T follicular helper cell (primary cell): ENCODE measurements at regions not wholly inside any gene's neighbourhood (a gene's known extent, or its start where the extent isn't known, plus 50 kb on each side); places are given as distances from the start of the nearest gene placed in this dataset.
"Not testable (repeated sequence)": the region's sequence is repeated elsewhere in the genome, so short reads cannot be mapped to it uniquely, and the experiment has no call there.

ENCODE experiments used
- DNase-seq: peaks from one replicate; pipeline ENCODE4 v3.0.0-alpha.2; 2020; ENCODE audit warnings: low read depth

DNA sequence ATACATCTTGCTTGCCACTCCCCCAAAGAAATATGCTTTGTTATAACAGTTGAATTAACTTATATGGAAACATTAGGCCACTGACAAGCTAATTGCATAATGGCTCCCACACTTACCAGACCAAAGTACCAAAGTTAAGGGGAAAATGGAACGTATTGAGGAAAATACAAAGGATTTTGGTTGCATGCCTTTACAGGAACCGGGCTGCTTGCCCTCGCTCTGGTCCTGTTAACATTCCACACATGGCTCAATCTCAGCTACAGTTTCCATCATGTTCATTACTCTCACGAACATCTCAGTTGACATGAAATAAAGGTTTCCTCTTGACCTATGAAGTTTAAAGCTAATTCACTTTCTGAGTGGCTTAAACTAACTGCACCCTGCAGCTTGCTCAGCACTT is 220.7 kb upstream of the RXFP2 start:
- no peak for DNase-seq

DNA sequence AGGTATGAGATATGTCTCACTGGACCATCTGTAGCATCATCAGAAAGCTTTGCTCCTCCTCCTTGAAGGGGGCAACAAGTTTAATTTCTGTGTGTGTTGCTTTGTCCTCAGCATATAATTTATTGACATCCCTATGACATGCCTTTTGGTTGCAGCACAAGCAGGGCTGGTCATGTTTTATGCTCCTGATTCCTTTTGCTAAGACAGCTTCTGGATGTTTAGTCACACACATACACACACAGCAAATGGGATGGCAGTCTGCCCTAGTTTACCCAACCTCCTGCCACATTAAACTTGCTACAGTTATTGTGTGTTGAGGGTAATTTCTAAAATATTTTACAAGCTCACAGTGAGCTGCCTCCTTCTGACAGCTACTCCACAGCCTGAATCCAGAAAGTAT is 217.9 kb upstream of the RXFP2 start:
- DNase-seq: no peak

DNA sequence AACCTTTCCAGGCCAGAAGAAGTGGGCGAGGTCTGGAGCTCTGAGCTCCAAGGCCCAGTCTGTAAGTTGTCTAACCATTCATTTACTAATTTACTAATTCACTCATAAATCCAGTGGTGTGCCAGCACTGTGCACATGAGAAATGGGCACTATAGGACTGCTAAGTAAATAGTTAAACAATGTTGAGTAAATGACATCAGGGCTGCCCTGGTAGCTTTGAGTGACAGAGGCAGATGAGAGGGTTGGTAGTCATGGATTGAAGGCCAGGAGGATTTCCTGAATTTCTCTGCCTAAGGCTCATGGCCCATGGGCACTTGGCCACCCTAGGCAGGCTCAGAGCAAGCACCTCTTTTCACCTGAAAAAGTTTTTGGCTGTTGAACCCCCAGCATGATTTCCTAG is 216.9 kb upstream of the RXFP2 start:
- DNase-seq: no peak

DNA sequence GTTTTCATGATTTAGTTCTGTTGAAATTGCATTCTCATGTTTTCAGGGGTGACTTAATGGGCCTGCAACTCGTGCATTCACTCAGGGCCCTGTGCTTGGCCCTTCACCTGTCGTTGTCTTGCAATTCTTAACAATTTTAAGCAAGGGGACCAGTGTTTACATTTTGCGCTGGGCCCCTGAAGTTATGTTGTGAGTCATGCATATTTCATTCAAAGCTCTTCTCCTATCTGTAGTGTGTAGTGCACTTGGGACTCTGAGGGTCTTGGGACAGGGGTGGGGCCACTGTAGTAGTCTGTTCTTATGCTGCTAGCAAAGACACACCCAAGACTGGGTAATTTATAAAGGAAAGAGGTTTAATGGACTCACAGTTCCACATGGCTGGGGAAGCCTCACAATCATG is 211.2 kb upstream of the RXFP2 start:
- no peak for DNase-seq

DNA sequence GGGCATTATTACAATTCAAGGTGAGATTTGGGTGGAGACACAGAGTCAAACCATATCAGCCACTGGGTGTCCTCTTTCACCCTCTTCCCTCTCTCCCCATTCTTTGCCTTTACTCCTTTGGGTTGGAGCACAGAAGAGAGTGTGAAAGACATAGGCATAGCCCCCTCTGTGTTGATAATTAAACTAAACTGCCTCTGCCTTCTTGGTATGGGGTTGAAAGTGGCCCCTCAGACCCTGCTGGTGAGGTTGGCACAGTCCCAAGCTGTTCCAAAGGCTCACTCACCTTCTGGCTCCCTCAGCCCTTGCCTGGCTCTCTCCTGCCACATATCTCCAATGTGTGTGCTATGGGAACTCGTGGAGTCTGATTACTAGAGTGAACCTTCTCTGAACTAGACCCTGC is 210.6 kb upstream of the RXFP2 start:
- DNase-seq: no peak

DNA sequence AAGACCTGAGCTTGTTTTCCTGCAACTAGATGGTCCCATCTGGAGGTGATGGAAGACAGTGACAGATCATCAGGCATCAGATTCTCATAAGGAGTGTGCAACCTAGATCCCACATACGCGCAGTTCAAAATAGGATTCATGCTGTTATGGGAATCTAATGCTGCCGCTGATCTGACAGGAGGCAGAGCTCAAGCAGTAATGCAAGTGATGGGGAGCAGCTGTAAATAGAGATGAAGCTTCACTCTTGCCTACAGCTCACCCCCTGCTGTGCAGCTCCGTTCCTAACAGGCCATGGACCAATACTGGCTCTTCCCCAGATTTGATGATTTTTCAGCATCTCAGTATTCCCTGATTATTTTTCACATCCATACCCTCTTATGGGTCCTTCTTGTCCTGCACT is 208.4 kb upstream of the RXFP2 start:
- no peak for DNase-seq

DNA sequence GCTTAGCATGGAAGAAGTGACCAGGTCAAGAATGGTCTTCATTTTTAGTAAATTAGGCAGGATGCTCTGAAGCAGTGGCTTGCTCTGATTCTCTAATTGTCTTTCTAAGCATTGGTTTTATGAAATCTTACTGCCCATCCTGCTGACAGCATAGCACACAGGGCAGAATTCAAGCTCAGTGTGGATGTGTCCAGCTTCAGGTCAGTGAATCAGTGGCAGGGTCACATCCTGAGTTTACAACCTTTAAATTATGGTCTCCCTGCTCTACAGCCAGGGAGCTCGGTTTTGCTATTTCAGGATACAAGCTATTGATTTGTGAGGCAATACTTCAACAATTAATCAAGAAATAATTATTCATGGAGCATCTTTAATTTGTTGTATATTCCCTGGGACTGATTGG is 202.3 kb upstream of the RXFP2 start:
- DNase-seq: no peak

DNA sequence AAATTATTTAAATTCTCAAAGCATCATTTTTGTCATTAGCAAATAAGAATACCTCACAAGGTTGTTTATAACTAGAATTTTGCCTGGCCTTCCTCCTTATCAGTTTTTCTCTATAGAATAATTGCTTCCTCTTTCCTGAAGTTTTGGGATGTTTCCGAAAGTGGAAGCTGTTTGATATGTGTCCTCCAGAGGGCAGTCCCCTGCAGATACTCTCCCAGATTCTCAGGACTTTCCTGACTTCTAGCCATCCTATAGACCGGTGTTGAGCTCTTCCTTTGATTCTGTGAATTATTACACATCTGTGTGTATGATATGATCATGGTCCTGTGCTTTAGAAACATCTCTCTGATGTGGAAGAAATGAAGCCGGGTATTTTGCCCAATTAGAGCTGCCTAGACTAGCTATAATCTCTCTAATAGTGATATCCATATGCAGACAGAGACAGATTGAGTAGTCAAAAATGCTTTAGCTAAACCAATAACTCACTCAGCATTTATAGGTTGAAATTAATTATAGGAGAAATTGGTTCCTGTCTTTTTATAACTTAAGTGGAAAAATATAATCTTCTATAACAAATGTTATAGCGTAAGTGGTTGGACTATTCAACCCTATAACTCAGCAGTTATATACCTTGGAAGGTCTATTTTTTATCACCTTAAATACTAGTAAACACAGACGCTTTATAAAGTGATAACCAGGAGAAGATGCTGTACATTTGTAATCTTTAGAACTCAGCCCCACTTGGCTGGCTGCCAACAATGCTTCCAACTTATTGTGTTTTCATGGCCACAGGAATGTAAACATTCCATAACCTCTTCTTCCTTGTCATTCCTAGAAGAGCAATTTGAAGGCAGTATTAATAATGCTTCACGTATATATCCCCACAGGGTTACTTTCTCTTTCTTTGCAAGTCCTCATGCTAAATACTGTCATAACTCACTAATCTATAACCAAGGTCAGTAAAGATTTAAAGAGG is 201.0 kb upstream of the RXFP2 start:
- no peak for DNase-seq

DNA sequence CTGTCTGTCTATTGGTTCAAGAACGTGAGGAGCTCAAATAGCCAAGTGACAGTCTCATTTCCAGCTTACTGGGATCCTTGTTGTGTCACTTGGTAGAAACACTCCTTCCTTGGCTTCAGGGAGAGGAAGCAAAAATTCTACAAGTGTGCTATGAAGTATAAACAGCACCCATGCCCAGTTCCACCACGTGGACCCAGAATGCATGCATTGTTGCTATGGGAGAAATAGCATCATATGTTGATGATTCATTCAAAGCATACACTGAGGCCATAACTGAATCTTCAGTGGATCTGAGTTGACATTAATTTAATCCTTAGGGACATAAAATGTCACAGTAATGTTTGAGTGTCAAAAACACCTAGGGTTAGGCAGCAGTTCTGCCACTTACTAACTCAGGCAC is 199.0 kb upstream of the RXFP2 start:
- DNase-seq: no peak

DNA sequence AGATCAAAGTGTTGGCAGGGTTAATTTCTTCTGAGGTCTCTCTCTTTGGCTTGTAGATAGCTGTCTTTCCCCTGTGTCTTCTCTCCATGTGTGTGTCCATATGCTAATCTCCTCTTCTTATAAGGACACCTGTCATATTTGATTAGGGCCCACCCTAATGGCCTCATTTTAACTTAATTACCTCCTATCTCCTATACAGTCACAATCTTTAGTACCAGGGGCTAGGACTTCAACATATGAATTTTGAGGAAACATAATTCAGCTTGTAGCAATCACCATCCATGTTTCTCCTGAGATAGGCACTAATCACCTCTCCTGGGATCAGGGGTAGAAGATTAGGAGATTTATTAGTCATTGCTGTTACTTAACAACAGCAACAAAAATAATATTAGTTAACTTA is 196.1 kb upstream of the RXFP2 start:
- DNase-seq: no peak

DNA sequence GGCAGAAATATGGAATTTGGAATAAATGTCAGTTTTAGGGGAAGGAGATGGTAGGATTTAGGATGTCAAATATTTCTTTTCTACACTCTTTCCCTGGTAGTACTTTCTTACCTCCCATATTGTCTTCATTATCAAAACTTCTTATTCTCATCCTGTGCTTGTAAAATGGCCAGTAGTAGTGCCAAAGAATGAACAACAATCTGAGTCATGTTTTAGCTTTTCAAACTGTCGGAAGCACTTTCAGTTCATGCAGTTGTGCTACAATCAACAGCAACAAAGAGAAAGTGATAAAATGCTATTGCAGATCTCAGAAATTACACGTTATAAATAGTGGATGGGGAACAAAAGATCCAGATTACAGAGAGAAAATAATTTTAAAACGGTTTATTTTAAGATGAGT is 193.7 kb upstream of the RXFP2 start:
- DNase-seq: no peak

DNA sequence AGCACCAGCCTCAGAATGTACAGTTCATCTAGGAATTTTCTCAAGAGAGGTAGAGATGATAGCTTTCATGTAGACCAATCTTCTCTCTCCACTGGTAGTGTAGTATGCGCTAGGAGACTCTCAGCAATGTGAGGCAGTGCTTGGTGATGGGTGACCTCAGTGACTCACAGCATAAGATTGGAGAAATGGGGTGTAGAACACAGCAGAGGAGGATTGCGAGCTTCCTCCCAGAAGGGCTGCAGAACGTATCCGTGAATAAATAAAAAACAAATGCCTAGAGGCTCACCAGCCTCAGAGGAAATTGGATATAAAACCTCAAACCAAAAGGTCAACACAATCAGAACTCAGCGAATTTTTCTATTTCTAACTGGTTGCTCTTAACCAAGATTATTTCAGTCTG is 182.9 kb upstream of the RXFP2 start:
- DNase-seq: no peak

DNA sequence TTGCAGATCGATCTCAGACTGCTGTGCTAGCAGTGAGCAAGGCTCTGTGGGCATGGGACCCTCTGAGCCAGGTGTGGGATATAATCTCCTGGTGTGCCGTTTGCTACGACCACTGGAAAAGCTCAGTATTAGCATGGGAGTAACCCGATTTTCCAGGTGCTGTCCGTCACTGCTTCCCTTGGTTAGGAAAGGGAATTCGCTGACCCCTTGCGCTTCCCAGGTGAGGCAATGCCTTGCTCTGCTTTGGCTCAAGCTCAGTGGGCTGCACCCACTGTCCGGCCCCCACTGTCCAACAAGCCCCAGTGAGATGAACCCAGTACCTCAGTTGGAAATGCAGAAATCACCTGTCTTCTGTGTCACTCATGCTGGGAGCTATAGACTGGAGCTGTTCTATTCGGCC is 155.1 kb upstream of the RXFP2 start:
- DNase-seq: not testable (repeated sequence)

DNA sequence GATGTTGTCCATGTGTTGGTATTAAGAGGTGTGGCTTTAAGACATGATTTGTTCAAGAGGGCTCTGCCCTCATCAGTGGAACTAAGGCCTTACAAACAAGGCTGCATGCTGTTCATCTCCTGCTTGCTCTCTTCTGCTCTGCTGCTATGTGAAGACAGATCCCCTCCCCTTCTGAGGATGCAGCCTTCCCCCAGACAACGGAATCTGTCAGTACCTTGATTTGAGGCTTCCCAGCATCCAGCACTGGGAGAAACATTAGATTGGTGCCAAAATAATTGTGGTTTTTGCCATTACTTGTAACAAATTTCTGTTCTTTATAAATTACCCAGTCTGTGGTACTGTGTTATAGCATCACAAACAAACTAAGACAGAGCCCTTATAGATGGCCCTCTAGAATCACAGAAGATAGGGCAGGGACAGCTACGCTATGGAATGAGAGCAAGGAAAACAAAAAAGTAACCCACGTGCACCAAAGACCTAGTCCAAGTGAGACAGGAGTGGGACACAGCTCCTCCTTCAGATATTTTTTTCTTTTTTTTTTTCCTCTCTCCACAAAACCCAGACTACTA is 151.5 kb upstream of the RXFP2 start:
- no peak for DNase-seq

DNA sequence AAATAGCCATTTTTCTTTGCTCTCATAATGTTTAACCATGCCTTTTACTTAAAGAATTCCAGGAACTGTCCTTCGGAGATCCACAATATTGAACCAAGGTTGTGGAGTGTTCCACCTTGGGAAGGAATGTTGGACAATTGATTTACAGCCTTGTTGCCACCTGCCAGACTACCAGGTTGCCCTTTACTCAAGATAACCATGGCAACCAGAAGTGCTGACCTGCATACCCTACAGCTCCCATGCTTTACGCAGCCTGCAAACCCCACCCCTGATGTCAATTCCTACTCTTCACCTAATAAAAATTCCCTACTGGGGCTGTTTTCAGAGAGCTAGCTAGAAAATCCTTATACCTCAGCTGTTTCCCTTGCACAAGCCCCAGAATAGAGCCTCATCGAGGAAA is 151.0 kb upstream of the RXFP2 start:
- no peak for DNase-seq

DNA sequence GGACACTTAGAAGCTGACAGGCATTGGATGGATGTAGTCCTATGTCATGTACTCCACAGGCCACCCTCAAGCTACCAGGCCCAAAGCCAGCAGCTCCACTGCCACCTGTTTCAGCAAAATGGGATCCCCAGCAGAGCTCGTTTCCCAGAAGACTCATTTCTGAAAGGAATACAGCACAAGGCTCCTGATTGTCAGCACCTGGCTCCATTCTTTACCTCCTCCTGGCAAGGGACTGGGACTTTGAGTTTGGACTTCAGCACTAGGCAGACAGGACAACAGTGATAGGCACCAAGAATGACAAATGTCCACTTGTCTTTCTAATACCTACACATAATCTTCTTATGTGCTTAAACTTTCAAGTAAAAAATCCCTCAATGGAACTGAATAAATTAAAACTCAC is 150.4 kb upstream of the RXFP2 start:
- no peak for DNase-seq

DNA sequence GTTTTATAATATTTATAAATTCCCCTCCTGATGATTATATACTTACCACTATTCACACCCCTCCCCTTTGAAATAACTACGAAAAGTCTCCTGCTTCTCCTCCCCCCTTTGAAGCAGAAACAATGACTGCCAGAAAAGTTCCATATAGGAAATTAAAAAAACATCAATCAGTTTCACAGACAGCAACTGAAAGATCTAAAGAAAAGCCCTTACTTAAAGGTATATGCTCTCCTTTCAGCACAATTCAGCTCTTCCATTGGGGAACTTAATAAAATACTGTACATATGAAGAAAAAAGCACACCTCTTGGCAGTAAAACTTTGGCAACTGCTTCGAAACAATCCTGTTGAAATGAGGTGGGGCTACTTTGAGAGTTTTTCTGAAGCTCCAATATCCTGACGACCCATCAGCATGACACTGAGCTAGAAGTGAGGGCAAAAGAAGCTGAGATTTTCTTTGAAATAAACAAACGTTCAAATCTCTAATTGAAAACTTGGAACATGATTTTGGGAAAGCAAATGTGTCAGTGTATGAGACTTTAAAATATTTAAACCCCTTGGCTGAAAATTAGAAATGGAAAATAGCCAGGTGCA is 147.6 kb upstream of the RXFP2 start:
- DNase-seq: no peak

DNA sequence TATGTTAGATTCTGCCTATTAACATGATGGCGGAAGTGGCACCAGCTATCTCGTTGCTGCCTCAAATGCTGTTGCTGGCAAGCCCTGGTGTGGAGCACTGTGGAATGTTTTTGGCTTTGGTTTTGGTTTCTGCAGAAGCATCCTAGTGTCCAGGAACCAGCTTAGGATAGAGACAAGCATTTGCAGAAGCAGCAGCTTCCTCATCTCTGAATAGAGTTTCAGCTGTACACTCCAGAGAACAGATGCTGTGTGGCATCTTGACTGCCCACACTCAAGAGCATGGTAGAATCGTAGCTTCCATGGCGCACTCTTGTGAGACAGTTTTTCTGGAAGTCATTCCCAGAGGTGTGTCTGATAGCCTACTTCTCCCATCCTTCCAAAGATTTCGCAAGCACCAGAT is 145.3 kb upstream of the RXFP2 start:
- DNase-seq: no peak

DNA sequence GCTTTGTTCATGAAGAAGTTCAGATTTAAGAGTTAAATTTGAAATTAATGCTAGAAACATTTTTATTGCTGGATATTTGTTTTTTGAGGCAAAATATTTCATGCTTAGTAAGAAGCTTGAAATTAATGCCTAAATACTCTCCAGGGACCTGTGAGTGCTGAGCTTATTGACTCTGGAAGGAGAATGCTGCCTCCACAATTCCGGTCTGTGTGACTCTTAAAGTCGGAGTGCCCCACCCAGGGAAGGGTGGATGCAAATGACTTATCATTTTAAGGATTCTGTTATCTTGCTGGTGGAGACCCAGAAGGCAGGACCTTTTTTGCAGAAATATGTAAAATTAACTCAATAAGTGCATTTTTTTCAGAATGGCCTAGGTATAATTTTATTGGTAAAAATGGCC is 143.8 kb upstream of the RXFP2 start:
- no peak for DNase-seq

DNA sequence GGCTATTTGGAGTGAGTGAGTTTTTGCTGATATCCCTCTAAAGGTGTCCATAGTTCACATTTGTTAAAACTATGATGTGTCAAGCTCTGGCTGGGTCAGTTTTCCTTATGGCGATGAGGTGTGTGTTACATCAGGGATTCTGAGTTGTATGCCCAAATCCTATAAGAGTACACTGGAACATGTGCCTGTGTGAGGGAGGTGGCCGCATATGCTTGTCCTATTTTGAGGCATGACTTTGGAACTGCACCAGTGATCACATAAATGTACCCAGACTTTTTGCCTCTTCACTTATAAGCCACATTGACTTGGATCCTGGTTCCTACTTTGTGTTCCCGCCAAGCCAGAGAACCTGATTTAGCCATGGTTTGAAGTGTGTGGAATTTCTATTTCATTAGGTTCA is 140.3 kb upstream of the RXFP2 start:
- DNase-seq: no peak

DNA sequence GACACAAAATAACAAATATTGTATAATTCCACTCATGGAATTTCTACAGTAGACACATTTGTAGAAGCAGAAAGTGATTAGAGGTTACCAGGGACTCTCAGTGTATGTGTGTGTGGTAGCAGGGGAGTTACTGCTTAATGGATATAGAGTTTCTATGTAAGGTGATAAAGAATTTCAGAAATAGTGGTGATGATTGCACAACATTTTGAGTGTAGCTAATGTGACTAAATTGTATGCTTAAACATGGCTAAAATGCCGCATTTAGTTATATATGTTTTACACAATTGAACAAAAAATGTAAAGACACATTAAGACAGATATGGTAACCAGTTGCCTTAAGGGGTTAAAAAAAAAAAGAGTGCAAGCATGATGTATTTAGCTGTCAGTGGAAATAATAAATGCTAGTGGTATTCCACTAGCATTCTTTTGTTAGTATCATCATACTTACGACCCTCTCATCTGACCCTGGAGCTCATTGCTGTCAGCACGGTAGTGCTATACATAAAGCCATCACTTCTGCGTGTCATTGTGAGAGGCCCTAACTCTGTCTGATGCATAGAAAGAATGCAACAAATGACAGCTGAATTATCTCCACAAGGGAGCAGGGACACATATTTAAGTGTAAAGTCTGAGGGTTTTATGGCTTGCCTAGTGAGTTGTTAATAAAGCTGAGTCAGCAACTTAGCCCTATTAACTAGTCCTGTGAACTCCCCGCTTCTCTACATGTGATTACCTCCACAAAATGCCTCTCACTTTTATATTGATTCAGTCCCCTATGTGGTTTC is 134.1 kb upstream of the RXFP2 start:
- DNase-seq: no peak

DNA sequence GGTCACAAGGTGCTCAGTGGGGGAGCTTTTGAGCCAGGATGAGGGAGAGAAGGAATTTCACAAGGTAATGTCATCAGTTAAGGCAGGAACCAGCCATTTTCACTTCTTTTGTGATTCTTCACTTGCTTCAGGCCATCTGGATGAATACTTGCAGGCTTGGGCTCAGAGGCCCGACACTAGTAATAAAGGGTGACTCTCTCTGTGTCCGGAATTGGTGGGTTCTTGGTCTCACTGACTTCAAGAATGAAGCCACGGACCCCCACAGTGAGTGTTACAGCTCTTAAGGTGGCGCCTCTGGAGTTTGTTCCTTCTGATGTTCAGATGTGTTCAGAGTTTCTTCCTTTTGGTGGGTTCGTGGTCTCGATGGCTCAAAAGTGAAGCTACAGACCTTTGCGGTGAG is 131.8 kb upstream of the RXFP2 start:
- DNase-seq: not testable (repeated sequence)

DNA sequence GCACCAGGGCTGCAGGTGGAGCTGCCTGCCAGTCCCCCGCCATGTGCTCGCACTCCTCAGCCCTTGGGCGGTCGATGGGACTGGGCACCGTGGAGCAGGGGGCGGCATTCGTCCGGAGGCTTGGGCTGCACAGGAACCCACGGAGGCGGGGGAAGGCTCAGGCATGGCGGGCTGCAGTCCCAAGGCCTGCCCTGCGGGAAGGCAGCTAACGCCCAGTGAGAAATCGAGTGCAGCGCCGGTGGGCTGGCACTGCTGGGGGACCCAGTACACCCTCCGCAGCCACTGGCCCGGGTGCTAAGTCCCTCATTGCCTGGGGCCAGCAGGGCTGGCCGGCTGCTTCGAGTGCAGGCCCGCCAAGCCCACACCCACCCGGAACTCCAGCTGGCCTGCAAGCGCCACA is 130.5 kb upstream of the RXFP2 start:
- DNase-seq: not testable (repeated sequence)
